Omental fat pad (tissue), 3 donors: ENCODE measurements at regions not wholly inside any gene's neighbourhood (a gene's known extent, or its start where the extent isn't known, plus 50 kb on each side); places are given as distances from the start of the nearest gene placed in this dataset.

Experiments
- ATAC-seq: fragments of 150-250 bp; one replicate; pipeline ENCODE4 v1.9.1; 2016; ENCODE audit warnings: mild to moderate bottlenecking, moderate library complexity; ENCODE audit not compliant: low FRiP score
- DNase-seq: peaks from one replicate; pipeline ENCODE4 v3.0.0-alpha.2; 2019; ENCODE audit warnings: low spot score
- CTCF ChIP-seq, 3 donors: fragments of 450-650 bp; IDR thresholded peaks; one replicate each; pipeline ENCODE4 v1.5.1; 2016 to 2017; ENCODE audit warnings: antibody characterized with exemption in 3 of 3, mild to moderate bottlenecking in 3 of 3, moderate library complexity in 2 of 3

GRCh38 chr20:29687438-29687837 lies 1570.0 kb upstream of the DEFB115 start:
- DNase-seq = no peak
- TF ChIP-seq CTCF (IDR thresholded peaks at IDR 0.05) = no peak
- ATAC-seq = no peak

- DNase-seq (no peak), ATAC-seq (no peak)
- TF ChIP-seq CTCF (IDR thresholded peaks at IDR 0.05) = no peak
Observed at GRCh38 chr20:29689411-29690225, 1567.8 kb upstream of the DEFB115 start.

- DNase-seq = no peak
- TF ChIP-seq CTCF (IDR thresholded peaks at IDR 0.05) = no peak
- no peak for ATAC-seq
Observed at GRCh38 chr20:29690274-29690673, 1567.2 kb upstream of the DEFB115 start.

GRCh38 chr20:29740601-29740950 lies 1516.9 kb upstream of the DEFB115 start:
- no peak for TF ChIP-seq CTCF (IDR thresholded peaks at IDR 0.05)
- DNase-seq (no peak), ATAC-seq (no peak)

GRCh38 chr20:29740951-29741593 lies 1516.4 kb upstream of the DEFB115 start:
- ATAC-seq (no peak), DNase-seq (no peak)
- TF ChIP-seq CTCF (IDR thresholded peaks at IDR 0.05) = no peak

- ATAC-seq (no peak), DNase-seq (no peak)
- no peak for TF ChIP-seq CTCF (IDR thresholded peaks at IDR 0.05)
Observed at GRCh38 chr20:29741594-29741893, 1515.9 kb upstream of the DEFB115 start.
